ENCODE measurements at regions not wholly inside any gene's neighbourhood (a gene's known extent, or its start where the extent isn't known, plus 50 kb on each side); places are given as distances from the start of the nearest gene placed in this dataset.

GRCh38 chr3:23654571-23654970 lies 151.2 kb upstream of the UBE2E1 start:
- no peak overlapping the region for H3K27ac Mint-ChIP-seq
- peaks cover 6% of the 10 kb centered on the region for H3K9me3 Mint-ChIP-seq (ENCODE audit: low read depth)
- H3K4me1 Mint-ChIP-seq = peaks cover 6% of the 10 kb centered on the region
- DNase-seq (no peak), ATAC-seq (no peak)
- intact Hi-C loops (cut with DNase I, micrococcal nuclease) = no loop called here
- peaks cover 2% of the 10 kb centered on the region for H3K27me3 Mint-ChIP-seq
- CTCF ChIA-PET = no interaction called here
- POLR2A ChIA-PET = interaction anchor here (0.7 kb wide), 1 partner anchor 132 kb away, joined by 4 read pairs; no protein-coding TSS in a partner anchor
- H3K36me3 Mint-ChIP-seq (ENCODE audit: low read depth) = peaks cover 4% of the 10 kb centered on the region
- H3K4me3 Mint-ChIP-seq = no peak overlapping the region

- POLR2A ChIA-PET = no interaction called here
- CTCF ChIA-PET = no interaction called here
- H3K9me3 Mint-ChIP-seq (ENCODE audit: low read depth) = peaks cover 6% of the 10 kb centered on the region
- peaks cover 6% of the 10 kb centered on the region for H3K4me1 Mint-ChIP-seq
- H3K36me3 Mint-ChIP-seq (ENCODE audit: low read depth) = peaks cover 4% of the 10 kb centered on the region
- ATAC-seq (no peak), DNase-seq (no peak)
- intact Hi-C loops (cut with DNase I, micrococcal nuclease) = no loop called here
- peaks cover 2% of the 10 kb centered on the region for H3K27me3 Mint-ChIP-seq
- no peak overlapping the region for H3K4me3 Mint-ChIP-seq
- no peak overlapping the region for H3K27ac Mint-ChIP-seq
These were observed 150.0 kb upstream of the UBE2E1 start for GRCh38 chr3:23655749-23656148.

- peaks cover 2% of the 10 kb centered on the region for H3K27me3 Mint-ChIP-seq
- H3K27ac Mint-ChIP-seq = no peak overlapping the region
- H3K36me3 Mint-ChIP-seq (ENCODE audit: low read depth) = peaks cover 4% of the 10 kb centered on the region
- H3K4me3 Mint-ChIP-seq = no peak overlapping the region
- intact Hi-C loops (cut with DNase I, micrococcal nuclease) = no loop called here
- POLR2A ChIA-PET = no interaction called here
- peaks cover 6% of the 10 kb centered on the region for H3K4me1 Mint-ChIP-seq
- H3K9me3 Mint-ChIP-seq (ENCODE audit: low read depth) = peaks cover 6% of the 10 kb centered on the region
- CTCF ChIA-PET = no interaction called here
- DNase-seq (no peak), ATAC-seq (no peak)
These were observed 149.6 kb upstream of the UBE2E1 start for GRCh38 chr3:23656199-23656598.

- H3K4me1 Mint-ChIP-seq = peaks cover 6% of the 10 kb centered on the region
- H3K27ac Mint-ChIP-seq = no peak overlapping the region
- H3K9me3 Mint-ChIP-seq (ENCODE audit: low read depth) = peaks cover 6% of the 10 kb centered on the region
- DNase-seq (no peak), ATAC-seq (no peak)
- intact Hi-C loops (cut with DNase I, micrococcal nuclease) = no loop called here
- H3K27me3 Mint-ChIP-seq = peaks cover 2% of the 10 kb centered on the region
- ChIA-PET CTCF (interaction anchor here (0.6 kb wide), 1 partner anchor 26 kb away, joined by 4 read pairs; no protein-coding TSS in a partner anchor), POLR2A (no interaction called here)
- H3K4me3 Mint-ChIP-seq = no peak overlapping the region
- peaks cover 4% of the 10 kb centered on the region for H3K36me3 Mint-ChIP-seq (ENCODE audit: low read depth)
These were observed 148.9 kb upstream of the UBE2E1 start for GRCh38 chr3:23656821-23657220.

- H3K27me3 Mint-ChIP-seq = peaks cover 2% of the 10 kb centered on the region
- DNase-seq = no peak
- H3K4me1 Mint-ChIP-seq = peaks cover 6% of the 10 kb centered on the region
- intact Hi-C loops (cut with DNase I, micrococcal nuclease) = no loop called here
- peaks cover 4% of the 10 kb centered on the region for H3K36me3 Mint-ChIP-seq (ENCODE audit: low read depth)
- no peak overlapping the region for H3K27ac Mint-ChIP-seq
- H3K9me3 Mint-ChIP-seq (ENCODE audit: low read depth) = peaks cover 6% of the 10 kb centered on the region
- H3K4me3 Mint-ChIP-seq = no peak overlapping the region
- no peak for ATAC-seq
- ChIA-PET CTCF (interaction anchor here (0.7 kb wide), 1 partner anchor 538 kb away, joined by 3 read pairs; no protein-coding TSS in a partner anchor), POLR2A (no interaction called here)
These were observed 148.1 kb upstream of the UBE2E1 start for GRCh38 chr3:23657647-23658046.

GRCh38 chr3:23659274-23659673 lies 146.5 kb upstream of the UBE2E1 start:
- intact Hi-C loops (cut with DNase I, micrococcal nuclease) = no loop called here
- H3K36me3 Mint-ChIP-seq (ENCODE audit: low read depth) = peaks cover 4% of the 10 kb centered on the region
- DNase-seq = no peak
- no peak for ATAC-seq
- no peak overlapping the region for H3K27ac Mint-ChIP-seq
- peaks cover 6% of the 10 kb centered on the region for H3K9me3 Mint-ChIP-seq (ENCODE audit: low read depth)
- CTCF ChIA-PET = interaction anchor here (1.1 kb wide), 1 partner anchor 10 kb away, joined by 3 read pairs; no protein-coding TSS in a partner anchor
- POLR2A ChIA-PET = no interaction called here
- no peak overlapping the region for H3K4me3 Mint-ChIP-seq
- H3K4me1 Mint-ChIP-seq = no peaks in the 10 kb centered on the region
- H3K27me3 Mint-ChIP-seq = peaks cover 2% of the 10 kb centered on the region

- ChIA-PET POLR2A (no interaction called here), CTCF (no interaction called here)
- H3K36me3 Mint-ChIP-seq (ENCODE audit: low read depth) = peaks cover 4% of the 10 kb centered on the region
- peaks cover 6% of the 10 kb centered on the region for H3K9me3 Mint-ChIP-seq (ENCODE audit: low read depth)
- intact Hi-C loops (cut with DNase I, micrococcal nuclease) = no loop called here
- DNase-seq (no peak), ATAC-seq (no peak)
- H3K27me3 Mint-ChIP-seq = peaks cover 2% of the 10 kb centered on the region
- no peak overlapping the region for H3K4me3 Mint-ChIP-seq
- no peaks in the 10 kb centered on the region for H3K4me1 Mint-ChIP-seq
- H3K27ac Mint-ChIP-seq = no peak overlapping the region
These were observed 145.8 kb upstream of the UBE2E1 start for GRCh38 chr3:23659840-23660430.

- DNase-seq (no peak), ATAC-seq (no peak)
- H3K4me3 Mint-ChIP-seq = no peak overlapping the region
- CTCF ChIA-PET = no interaction called here
- H3K27me3 Mint-ChIP-seq = peaks cover 2% of the 10 kb centered on the region
- H3K9me3 Mint-ChIP-seq (ENCODE audit: low read depth) = no peaks in the 10 kb centered on the region
- no peaks in the 10 kb centered on the region for H3K36me3 Mint-ChIP-seq (ENCODE audit: low read depth)
- no peaks in the 10 kb centered on the region for H3K4me1 Mint-ChIP-seq
- no peak overlapping the region for H3K27ac Mint-ChIP-seq
- intact Hi-C loops (cut with DNase I, micrococcal nuclease) = no loop called here
- POLR2A ChIA-PET = no interaction called here
These were observed 143.6 kb upstream of the UBE2E1 start for GRCh38 chr3:23662079-23662617.

GRCh38 chr3:23663246-23663645 lies 142.5 kb upstream of the UBE2E1 start:
- Mint-ChIP-seq H3K27me3 (peaks cover 2% of the 10 kb centered on the region), H3K4me1 (no peaks in the 10 kb centered on the region), H3K27ac (no peak overlapping the region), H3K36me3 (ENCODE audit: low read depth) (no peaks in the 10 kb centered on the region), H3K9me3 (ENCODE audit: low read depth) (no peaks in the 10 kb centered on the region), H3K4me3 (no peak overlapping the region)
- ATAC-seq = no peak
- ChIA-PET CTCF (interaction anchor here (0.7 kb wide), 1 partner anchor 458 kb away, joined by 4 read pairs; no protein-coding TSS in a partner anchor), POLR2A (no interaction called here)
- no peak for DNase-seq
- intact Hi-C loops (cut with DNase I, micrococcal nuclease) = no loop called here

- Mint-ChIP-seq H3K36me3 (ENCODE audit: low read depth) (no peaks in the 10 kb centered on the region), H3K4me3 (no peak overlapping the region), H3K4me1 (no peaks in the 10 kb centered on the region), H3K27me3 (peaks cover under 1% of the 10 kb centered on the region), H3K27ac (no peak overlapping the region), H3K9me3 (ENCODE audit: low read depth) (no peaks in the 10 kb centered on the region)
- ChIA-PET POLR2A (interaction anchor here (0.6 kb wide), 1 partner anchor 1147 kb away, joined by 3 read pairs; no protein-coding TSS in a partner anchor), CTCF (interaction anchor here (0.7 kb wide), 1 partner anchor 459 kb away, joined by 4 read pairs; no protein-coding TSS in a partner anchor)
- ATAC-seq (no peak), DNase-seq (no peak)
- intact Hi-C loops (cut with DNase I, micrococcal nuclease) = no loop called here
These were observed 142.0 kb upstream of the UBE2E1 start for GRCh38 chr3:23663661-23664186.

GRCh38 chr3:23664459-23664858 lies 141.3 kb upstream of the UBE2E1 start:
- ChIA-PET CTCF (no interaction called here), POLR2A (interaction anchor here (0.6 kb wide), 1 partner anchor 1148 kb away, joined by 3 read pairs; no protein-coding TSS in a partner anchor)

GRCh38 chr3:23665741-23666140 lies 140.0 kb upstream of the UBE2E1 start:
- Mint-ChIP-seq H3K27me3 (peaks cover 9% of the 10 kb centered on the region), H3K36me3 (ENCODE audit: low read depth) (no peaks in the 10 kb centered on the region), H3K9me3 (ENCODE audit: low read depth) (no peaks in the 10 kb centered on the region), H3K4me1 (no peaks in the 10 kb centered on the region), H3K4me3 (no peak overlapping the region), H3K27ac (no peak overlapping the region)
- CTCF ChIA-PET = no interaction called here
- POLR2A ChIA-PET = no interaction called here
- no peak for DNase-seq
- intact Hi-C loops (cut with DNase I, micrococcal nuclease) = no loop called here
- ATAC-seq = no peak

More at GRCh38 chr3:23664459-23664858, 141.3 kb upstream of the UBE2E1 start:
- ATAC-seq = no peak
- Mint-ChIP-seq H3K36me3 (ENCODE audit: low read depth) (no peaks in the 10 kb centered on the region), H3K9me3 (ENCODE audit: low read depth) (no peaks in the 10 kb centered on the region), H3K27ac (no peak overlapping the region), H3K27me3 (peaks cover 3% of the 10 kb centered on the region), H3K4me1 (no peaks in the 10 kb centered on the region), H3K4me3 (no peak overlapping the region)
- no peak for DNase-seq
- intact Hi-C loops (cut with DNase I, micrococcal nuclease) = no loop called here

Measured in activated CD4-positive, alpha-beta T cell treated with anti-CD3 and anti-CD28 coated beads for 36 hours (primary cell).